ENCODE measurements at regions not wholly inside any gene's neighbourhood (a gene's known extent, or its start where the extent isn't known, plus 50 kb on each side); places are given as distances from the start of the nearest gene placed in this dataset.

DNA sequence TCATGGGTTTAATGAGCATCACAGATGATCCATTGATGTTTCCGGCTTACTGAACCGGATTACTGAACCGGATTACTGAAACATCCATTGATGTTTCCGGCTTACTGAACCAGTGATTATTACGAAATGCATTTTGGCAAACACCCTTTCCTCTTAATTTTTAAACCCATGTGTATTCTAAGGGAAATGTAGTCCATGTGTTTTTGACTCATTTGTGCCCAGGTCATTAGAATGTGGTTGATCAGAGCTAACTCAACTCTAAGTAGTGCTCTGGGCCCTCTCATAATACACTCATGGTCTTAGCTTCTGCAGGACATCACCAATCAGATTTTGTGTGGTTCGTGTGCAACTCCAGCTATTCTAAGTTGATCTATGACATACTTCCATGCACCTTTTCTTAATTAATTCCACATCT, 141.6 kb downstream of the SPATA18 start:
- H3K36me3 Mint-ChIP-seq, result no peaks in the 10 kb centered on the region
- ATAC-seq (ENCODE audit: low read depth in 2 of 2), result no peak
- H3K27me3 Mint-ChIP-seq, result no peaks in the 10 kb centered on the region
- H3K9me3 ChIP-seq (ENCODE audit: control insufficient read depth in 2 of 2, low read length in 2 of 2), result no peaks in the 10 kb centered on the region
- no peak overlapping the region for H3K27ac Mint-ChIP-seq
- H3K27me3 ChIP-seq (ENCODE audit: control insufficient read depth, insufficient read depth, low read length), result no peaks in the 10 kb centered on the region
- no peak overlapping the region for H3K4me3 ChIP-seq (ENCODE audit: low read depth, low read length)
- peaks cover 0 to 2% (median 0%) of the 10 kb centered on the region in 7 donors for H3K9me3 Mint-ChIP-seq
- H3K4me1 Mint-ChIP-seq, result no peaks in the 10 kb centered on the region
- no peaks in the 10 kb centered on the region for H3K4me1 ChIP-seq (ENCODE audit: control insufficient read depth, insufficient read depth, low read length, poor library complexity, severe bottlenecking)
- DNase-seq, result no peak
- H3K27ac ChIP-seq (ENCODE audit: insufficient read depth, low read length, poor library complexity, severe bottlenecking), result no peak overlapping the region
- H3K36me3 ChIP-seq (ENCODE audit: control insufficient read depth, insufficient read depth, low read length), result no peaks in the 10 kb centered on the region
- H3K4me3 Mint-ChIP-seq, result no peak overlapping the region

DNA sequence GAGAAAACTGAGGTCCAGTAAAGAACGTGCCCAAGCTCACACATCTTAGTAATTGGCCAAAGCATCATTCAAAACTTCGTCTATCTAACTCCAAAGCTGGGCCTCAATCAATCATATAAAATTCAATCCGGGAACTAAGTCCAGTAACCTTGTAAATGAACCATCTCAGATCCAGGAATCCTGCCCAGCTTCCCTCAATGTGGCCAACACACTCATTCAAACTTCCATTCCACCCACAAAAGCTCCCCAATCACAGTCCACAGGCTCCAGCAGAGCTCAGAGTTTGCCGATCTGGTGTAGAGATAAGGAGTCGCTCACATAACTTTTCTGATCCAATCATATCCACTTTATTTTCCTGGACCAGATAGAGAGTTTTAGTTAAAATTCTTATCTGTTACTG, 144.8 kb downstream of the SPATA18 start:
- Mint-ChIP-seq H3K4me3 (no peak overlapping the region), H3K4me1 (no peaks in the 10 kb centered on the region), H3K36me3 (no peaks in the 10 kb centered on the region), H3K27me3 (no peaks in the 10 kb centered on the region), H3K27ac (no peak overlapping the region), H3K9me3 (peaks cover 0 to 2% (median 0%) of the 10 kb centered on the region in 7 donors)
- no peaks in the 10 kb centered on the region for H3K36me3 ChIP-seq (ENCODE audit: control insufficient read depth, insufficient read depth, low read length)
- DNase-seq (no peak), ATAC-seq (ENCODE audit: low read depth in 2 of 2) (no peak)
- no peaks in the 10 kb centered on the region for H3K9me3 ChIP-seq (ENCODE audit: control insufficient read depth in 2 of 2, low read length in 2 of 2)
- no peak overlapping the region for H3K4me3 ChIP-seq (ENCODE audit: low read depth, low read length)
- H3K27ac ChIP-seq (ENCODE audit: insufficient read depth, low read length, poor library complexity, severe bottlenecking), result no peak overlapping the region
- no peaks in the 10 kb centered on the region for H3K27me3 ChIP-seq (ENCODE audit: control insufficient read depth, insufficient read depth, low read length)
- no peaks in the 10 kb centered on the region for H3K4me1 ChIP-seq (ENCODE audit: control insufficient read depth, insufficient read depth, low read length, poor library complexity, severe bottlenecking)

DNA sequence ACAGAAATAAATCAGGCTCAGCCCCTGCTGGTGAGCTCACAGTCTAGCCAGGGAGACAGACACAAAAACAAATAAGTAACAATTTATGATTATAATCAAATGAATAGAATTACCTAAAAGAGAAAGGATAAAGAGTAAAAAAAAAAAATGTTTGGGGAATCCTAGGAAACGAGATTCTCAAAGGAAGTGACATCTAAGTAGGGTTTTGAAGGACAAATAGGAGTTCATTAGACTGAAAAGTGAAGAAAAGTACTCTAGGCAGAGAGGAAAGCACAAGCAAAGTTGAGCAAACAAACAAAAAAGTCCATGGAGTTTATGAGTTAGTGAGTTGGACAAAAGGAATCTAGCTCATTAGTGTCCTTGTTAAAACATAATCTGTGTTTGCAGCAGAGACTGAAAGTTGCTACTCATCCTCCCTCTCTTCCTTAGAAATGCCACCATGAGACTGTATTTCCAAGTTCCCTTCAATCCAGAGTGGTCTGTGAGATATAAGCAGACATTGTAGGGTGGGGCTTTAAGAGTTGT, 145.6 kb downstream of the SPATA18 start:
- Mint-ChIP-seq H3K9me3 (peaks cover 0 to 4% (median 0%) of the 10 kb centered on the region in 7 donors), H3K27me3 (no peaks in the 10 kb centered on the region), H3K4me3 (no peak overlapping the region), H3K36me3 (no peaks in the 10 kb centered on the region), H3K4me1 (no peaks in the 10 kb centered on the region), H3K27ac (no peak overlapping the region)
- ATAC-seq (ENCODE audit: low read depth in 2 of 2), result no peak
- no peaks in the 10 kb centered on the region for H3K36me3 ChIP-seq (ENCODE audit: control insufficient read depth, insufficient read depth, low read length)
- no peaks in the 10 kb centered on the region for H3K4me1 ChIP-seq (ENCODE audit: control insufficient read depth, insufficient read depth, low read length, poor library complexity, severe bottlenecking)
- no peak overlapping the region for H3K4me3 ChIP-seq (ENCODE audit: low read depth, low read length)
- no peak overlapping the region for H3K27ac ChIP-seq (ENCODE audit: insufficient read depth, low read length, poor library complexity, severe bottlenecking)
- H3K9me3 ChIP-seq (ENCODE audit: control insufficient read depth in 2 of 2, low read length in 2 of 2), result no peaks in the 10 kb centered on the region
- DNase-seq, result no peak
- H3K27me3 ChIP-seq (ENCODE audit: control insufficient read depth, insufficient read depth, low read length), result no peaks in the 10 kb centered on the region

DNA sequence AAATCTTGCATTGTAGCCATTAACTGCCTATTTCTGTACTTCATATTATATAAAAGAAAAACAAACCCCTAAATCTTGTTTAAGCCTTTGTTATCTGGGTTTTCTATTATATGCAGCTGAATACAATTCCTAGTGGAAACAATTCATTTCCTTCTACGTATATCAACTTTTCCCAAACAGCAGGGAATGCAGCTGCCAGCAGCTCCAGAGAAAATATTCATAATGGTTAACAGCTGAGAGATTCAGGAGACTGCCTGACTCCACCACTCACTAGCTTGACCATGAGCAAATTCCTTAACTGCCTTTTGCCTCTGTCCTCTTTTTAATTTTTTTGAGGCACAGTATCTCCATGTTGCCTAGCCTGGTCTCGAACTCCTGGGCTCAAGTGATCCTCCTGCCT, 146.2 kb downstream of the SPATA18 start:
- Histone ChIP-seq H3K27ac (ENCODE audit: insufficient read depth, low read length, poor library complexity, severe bottlenecking) (no peak overlapping the region), H3K4me1 (ENCODE audit: control insufficient read depth, insufficient read depth, low read length, poor library complexity, severe bottlenecking) (no peaks in the 10 kb centered on the region), H3K4me3 (ENCODE audit: low read depth, low read length) (no peak overlapping the region), H3K27me3 (ENCODE audit: control insufficient read depth, insufficient read depth, low read length) (no peaks in the 10 kb centered on the region), H3K36me3 (ENCODE audit: control insufficient read depth, insufficient read depth, low read length) (no peaks in the 10 kb centered on the region), H3K9me3 (ENCODE audit: control insufficient read depth in 2 of 2, low read length in 2 of 2) (no peaks in the 10 kb centered on the region)
- Mint-ChIP-seq H3K36me3 (no peaks in the 10 kb centered on the region), H3K27me3 (no peaks in the 10 kb centered on the region), H3K9me3 (peaks cover 0 to 4% (median 0%) of the 10 kb centered on the region in 7 donors), H3K27ac (no peak overlapping the region), H3K4me1 (no peaks in the 10 kb centered on the region), H3K4me3 (no peak overlapping the region)
- no peak for ATAC-seq (ENCODE audit: low read depth in 2 of 2)
- no peak for DNase-seq

DNA sequence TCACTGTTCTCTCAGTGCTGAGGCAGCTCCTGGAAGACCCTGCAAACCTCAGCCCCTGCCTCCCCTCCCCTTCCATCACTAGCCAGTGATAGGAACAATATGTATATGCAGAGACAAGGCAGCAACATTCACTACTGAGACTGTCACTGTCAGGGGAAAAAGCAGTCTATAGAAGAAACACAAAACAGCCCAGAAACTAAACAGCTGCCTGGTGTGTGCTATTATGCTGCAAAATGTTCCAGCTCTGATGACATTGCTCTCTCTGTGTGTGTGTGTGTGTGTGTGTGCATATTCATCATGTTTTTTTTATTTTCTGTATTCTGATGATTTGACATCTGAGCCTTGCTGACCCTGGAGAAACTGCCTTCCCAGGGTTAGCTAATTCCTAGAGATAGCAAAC, 147.2 kb downstream of the SPATA18 start:
- no peaks in the 10 kb centered on the region for H3K27me3 ChIP-seq (ENCODE audit: control insufficient read depth, insufficient read depth, low read length)
- H3K27ac ChIP-seq (ENCODE audit: insufficient read depth, low read length, poor library complexity, severe bottlenecking), result no peak overlapping the region
- Mint-ChIP-seq H3K36me3 (no peaks in the 10 kb centered on the region), H3K27me3 (no peaks in the 10 kb centered on the region), H3K9me3 (peaks cover 0 to 4% (median 0%) of the 10 kb centered on the region in 7 donors), H3K4me3 (no peak overlapping the region), H3K27ac (no peak overlapping the region), H3K4me1 (no peaks in the 10 kb centered on the region)
- no peak overlapping the region for H3K4me3 ChIP-seq (ENCODE audit: low read depth, low read length)
- H3K4me1 ChIP-seq (ENCODE audit: control insufficient read depth, insufficient read depth, low read length, poor library complexity, severe bottlenecking), result no peaks in the 10 kb centered on the region
- H3K9me3 ChIP-seq (ENCODE audit: control insufficient read depth in 2 of 2, low read length in 2 of 2), result no peaks in the 10 kb centered on the region
- H3K36me3 ChIP-seq (ENCODE audit: control insufficient read depth, insufficient read depth, low read length), result no peaks in the 10 kb centered on the region
- ATAC-seq (ENCODE audit: low read depth in 2 of 2) (no peak), DNase-seq (no peak)

DNA sequence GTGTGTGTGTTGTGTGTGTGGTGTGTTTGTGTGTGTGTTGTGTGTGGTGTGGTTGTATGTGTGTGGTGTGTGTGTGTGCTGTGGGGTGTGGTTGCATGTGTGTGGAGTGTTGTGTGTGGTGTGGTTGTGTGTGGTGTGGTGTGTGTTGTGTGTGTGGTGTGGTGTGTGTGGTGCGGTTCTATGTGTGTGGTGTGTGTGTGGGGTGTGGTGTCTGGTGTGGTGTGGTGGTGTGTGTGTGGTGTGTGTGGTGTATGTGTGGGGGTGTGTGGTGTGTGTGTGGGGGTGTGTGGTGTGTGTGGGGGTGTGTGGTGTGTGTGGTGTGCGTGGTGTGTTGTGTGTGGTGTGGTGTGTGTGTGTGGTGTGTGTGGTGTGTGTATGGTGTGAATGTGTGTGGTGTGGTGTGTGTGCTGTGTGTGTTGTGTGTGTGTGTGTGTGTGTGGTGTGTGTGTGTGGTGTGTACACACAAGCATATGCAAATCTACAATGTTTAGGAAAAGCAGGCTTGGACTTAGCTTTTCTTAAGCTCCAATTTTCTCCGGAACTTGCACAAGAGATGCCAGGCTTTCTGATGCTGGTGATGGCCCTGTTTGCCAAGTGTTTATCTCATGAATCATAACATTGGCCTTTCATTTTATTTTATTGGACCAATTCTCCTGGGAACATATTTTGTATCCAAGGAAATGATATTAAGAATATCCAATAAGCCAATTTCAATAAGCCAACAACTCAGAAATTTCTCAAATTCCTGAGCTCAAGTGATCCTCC, 148.7 kb downstream of the SPATA18 start:
- Mint-ChIP-seq H3K4me1 (no peaks in the 10 kb centered on the region), H3K27me3 (no peaks in the 10 kb centered on the region), H3K36me3 (no peaks in the 10 kb centered on the region), H3K27ac (no peak overlapping the region), H3K4me3 (no peak overlapping the region), H3K9me3 (peaks cover 0 to 6% (median 2%) of the 10 kb centered on the region in 7 donors)
- Histone ChIP-seq H3K36me3 (ENCODE audit: control insufficient read depth, insufficient read depth, low read length) (no peaks in the 10 kb centered on the region), H3K4me1 (ENCODE audit: control insufficient read depth, insufficient read depth, low read length, poor library complexity, severe bottlenecking) (no peaks in the 10 kb centered on the region), H3K27me3 (ENCODE audit: control insufficient read depth, insufficient read depth, low read length) (no peaks in the 10 kb centered on the region), H3K9me3 (ENCODE audit: control insufficient read depth in 2 of 2, low read length in 2 of 2) (no peaks in the 10 kb centered on the region), H3K27ac (ENCODE audit: insufficient read depth, low read length, poor library complexity, severe bottlenecking) (no peak overlapping the region), H3K4me3 (ENCODE audit: low read depth, low read length) (no peak overlapping the region)
- no peak for ATAC-seq (ENCODE audit: low read depth in 2 of 2)
- no peak for DNase-seq

DNA sequence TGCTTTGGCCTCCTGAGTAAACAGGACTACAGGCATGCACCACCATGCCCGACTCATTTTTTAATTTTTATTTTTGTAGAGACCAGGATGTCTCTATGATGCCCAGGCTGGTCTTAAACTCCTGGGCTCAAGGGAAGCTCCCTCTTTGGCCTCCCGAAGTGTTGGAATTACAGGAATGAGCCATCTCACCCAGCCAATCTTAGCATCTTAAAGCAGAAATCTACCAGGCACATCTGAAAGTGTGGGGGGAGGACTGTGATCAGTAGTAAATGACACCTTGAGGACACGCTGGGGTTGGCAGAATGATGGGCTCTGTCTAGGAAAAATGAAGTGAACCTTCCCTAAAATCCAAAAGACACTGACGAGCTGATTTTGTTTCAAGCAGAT, 149.2 kb downstream of the SPATA18 start:
- Mint-ChIP-seq H3K9me3 (peaks cover 0 to 6% (median 0%) of the 10 kb centered on the region in 7 donors), H3K27me3 (no peaks in the 10 kb centered on the region)
- H3K27me3 ChIP-seq (ENCODE audit: control insufficient read depth, insufficient read depth, low read length), result no peaks in the 10 kb centered on the region

DNA sequence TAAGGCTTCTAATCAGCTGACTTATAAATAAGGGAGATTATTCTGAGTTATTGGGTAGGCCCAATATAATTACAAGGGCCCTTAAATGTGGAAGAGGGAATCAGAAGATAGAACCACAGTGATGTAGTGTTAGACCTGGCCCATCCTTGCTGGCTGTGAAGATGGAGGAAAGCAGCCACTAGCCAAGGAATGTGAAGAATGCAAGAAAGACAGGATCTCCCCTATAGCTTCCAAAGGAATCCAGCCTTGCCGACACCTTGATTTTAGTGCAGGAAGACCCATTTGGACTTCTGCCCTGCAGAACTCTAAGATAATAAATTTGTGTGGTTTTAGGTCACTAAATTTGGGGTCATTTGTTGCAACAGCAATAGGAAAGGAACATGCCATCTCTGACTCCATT, 150.6 kb downstream of the SPATA18 start:
- DNase-seq, result no peak
- no peaks in the 10 kb centered on the region for H3K27me3 Mint-ChIP-seq
- no peaks in the 10 kb centered on the region for H3K36me3 Mint-ChIP-seq
- no peak overlapping the region for H3K4me3 ChIP-seq (ENCODE audit: low read depth, low read length)
- H3K27ac Mint-ChIP-seq, result no peak overlapping the region
- no peaks in the 10 kb centered on the region for H3K9me3 ChIP-seq (ENCODE audit: control insufficient read depth in 2 of 2, low read length in 2 of 2)
- no peak overlapping the region for H3K4me3 Mint-ChIP-seq
- ATAC-seq (ENCODE audit: low read depth in 2 of 2), result no peak
- no peak overlapping the region for H3K27ac ChIP-seq (ENCODE audit: insufficient read depth, low read length, poor library complexity, severe bottlenecking)
- peaks cover 0 to 6% (median 0%) of the 10 kb centered on the region in 7 donors for H3K9me3 Mint-ChIP-seq
- H3K36me3 ChIP-seq (ENCODE audit: control insufficient read depth, insufficient read depth, low read length), result no peaks in the 10 kb centered on the region
- no peaks in the 10 kb centered on the region for H3K4me1 Mint-ChIP-seq
- H3K27me3 ChIP-seq (ENCODE audit: control insufficient read depth, insufficient read depth, low read length), result no peaks in the 10 kb centered on the region
- no peaks in the 10 kb centered on the region for H3K4me1 ChIP-seq (ENCODE audit: control insufficient read depth, insufficient read depth, low read length, poor library complexity, severe bottlenecking)

More for the DNA sequence above, 149.2 kb downstream of the SPATA18 start:
- H3K36me3 ChIP-seq (ENCODE audit: control insufficient read depth, insufficient read depth, low read length), result no peaks in the 10 kb centered on the region
- no peak overlapping the region for H3K27ac Mint-ChIP-seq
- no peaks in the 10 kb centered on the region for H3K4me1 Mint-ChIP-seq
- no peak overlapping the region for H3K4me3 Mint-ChIP-seq
- DNase-seq (no peak), ATAC-seq (ENCODE audit: low read depth in 2 of 2) (no peak)
- no peaks in the 10 kb centered on the region for H3K36me3 Mint-ChIP-seq
- H3K9me3 ChIP-seq (ENCODE audit: control insufficient read depth in 2 of 2, low read length in 2 of 2), result no peaks in the 10 kb centered on the region
- no peaks in the 10 kb centered on the region for H3K4me1 ChIP-seq (ENCODE audit: control insufficient read depth, insufficient read depth, low read length, poor library complexity, severe bottlenecking)
- no peak overlapping the region for H3K27ac ChIP-seq (ENCODE audit: insufficient read depth, low read length, poor library complexity, severe bottlenecking)
- no peak overlapping the region for H3K4me3 ChIP-seq (ENCODE audit: low read depth, low read length)

All from CD4-positive, CD25-positive, alpha-beta regulatory T cell (primary cell).